GM13977 (cell line): ENCODE measurements at regions not wholly inside any gene's neighbourhood (a gene's known extent, or its start where the extent isn't known, plus 50 kb on each side); places are given as distances from the start of the nearest gene placed in this dataset.

Experiments
- DNase-seq: peaks from one replicate; pipeline ENCODE4 v3.0.0; 2012; ENCODE audit warnings: low spot score
- in situ Hi-C: fragments of 300-500 bp; cut with MboI; formaldehyde crosslinking; loops from one replicate; pipeline ENCODE4 v1.12.0; 2022; ENCODE audit warnings: low sequenced_read_pairs, low pct_unique_long_range_greater_than_20kb, mixed read lengths, inconsistent platforms; ENCODE audit not compliant: unreplicated experiment
- TF ChIP-seq, protein P1 (sequence below): IDR thresholded peaks from 2 replicates; pipeline ENCODE4 v1.5.1; 2012; ENCODE audit warnings: mild to moderate bottlenecking, control low read depth; ENCODE audit not compliant: insufficient read depth; ENCODE audit errors: extremely low read depth, missing control alignments

DNA sequence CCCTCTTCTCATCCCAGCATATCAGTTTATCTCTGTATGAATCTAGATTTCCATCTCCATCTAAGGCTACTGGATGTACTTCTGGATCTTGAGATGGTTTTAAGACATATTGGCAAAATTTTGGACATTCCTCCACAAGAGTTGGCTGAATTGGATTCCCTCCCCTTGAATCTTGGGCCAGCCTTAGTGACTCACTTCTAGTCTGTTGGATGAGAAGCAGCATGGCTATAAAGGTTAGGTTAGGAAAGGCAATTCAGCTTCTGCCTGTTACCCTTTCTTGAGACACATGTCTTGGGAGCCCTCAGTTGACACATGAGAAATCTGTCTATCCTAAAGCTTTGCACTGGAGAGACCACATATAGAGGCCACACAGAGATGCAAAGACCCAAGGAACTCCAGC is 73.0 kb upstream of the PGR start:
- no peak for DNase-seq
- TF ChIP-seq, protein P1, sequence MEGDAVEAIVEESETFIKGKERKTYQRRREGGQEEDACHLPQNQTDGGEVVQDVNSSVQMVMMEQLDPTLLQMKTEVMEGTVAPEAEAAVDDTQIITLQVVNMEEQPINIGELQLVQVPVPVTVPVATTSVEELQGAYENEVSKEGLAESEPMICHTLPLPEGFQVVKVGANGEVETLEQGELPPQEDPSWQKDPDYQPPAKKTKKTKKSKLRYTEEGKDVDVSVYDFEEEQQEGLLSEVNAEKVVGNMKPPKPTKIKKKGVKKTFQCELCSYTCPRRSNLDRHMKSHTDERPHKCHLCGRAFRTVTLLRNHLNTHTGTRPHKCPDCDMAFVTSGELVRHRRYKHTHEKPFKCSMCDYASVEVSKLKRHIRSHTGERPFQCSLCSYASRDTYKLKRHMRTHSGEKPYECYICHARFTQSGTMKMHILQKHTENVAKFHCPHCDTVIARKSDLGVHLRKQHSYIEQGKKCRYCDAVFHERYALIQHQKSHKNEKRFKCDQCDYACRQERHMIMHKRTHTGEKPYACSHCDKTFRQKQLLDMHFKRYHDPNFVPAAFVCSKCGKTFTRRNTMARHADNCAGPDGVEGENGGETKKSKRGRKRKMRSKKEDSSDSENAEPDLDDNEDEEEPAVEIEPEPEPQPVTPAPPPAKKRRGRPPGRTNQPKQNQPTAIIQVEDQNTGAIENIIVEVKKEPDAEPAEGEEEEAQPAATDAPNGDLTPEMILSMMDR, result no peak
- in situ Hi-C loops, result no loop called here

DNA sequence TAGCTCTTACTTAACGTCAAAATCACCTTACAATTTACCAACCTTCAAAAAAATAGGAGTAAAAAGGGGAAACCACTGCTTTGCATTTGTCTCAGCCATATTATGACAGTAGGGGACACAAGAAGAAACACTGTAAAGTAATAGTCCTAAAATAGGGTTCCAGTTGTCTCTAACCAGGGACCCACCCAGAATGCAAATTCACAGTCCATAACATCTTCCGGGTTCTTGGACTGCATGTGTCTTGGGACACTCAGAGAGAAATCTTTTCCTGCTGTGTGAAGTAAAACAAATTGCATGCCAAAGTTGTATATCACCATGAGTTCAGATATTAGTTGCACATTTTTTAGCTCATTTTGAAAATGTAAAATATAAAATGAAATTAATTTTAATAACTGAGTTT is 69.8 kb upstream of the PGR start:
- DNase-seq, result no peak
- in situ Hi-C loops, result no loop called here
- TF ChIP-seq, protein P1, result no peak

DNA sequence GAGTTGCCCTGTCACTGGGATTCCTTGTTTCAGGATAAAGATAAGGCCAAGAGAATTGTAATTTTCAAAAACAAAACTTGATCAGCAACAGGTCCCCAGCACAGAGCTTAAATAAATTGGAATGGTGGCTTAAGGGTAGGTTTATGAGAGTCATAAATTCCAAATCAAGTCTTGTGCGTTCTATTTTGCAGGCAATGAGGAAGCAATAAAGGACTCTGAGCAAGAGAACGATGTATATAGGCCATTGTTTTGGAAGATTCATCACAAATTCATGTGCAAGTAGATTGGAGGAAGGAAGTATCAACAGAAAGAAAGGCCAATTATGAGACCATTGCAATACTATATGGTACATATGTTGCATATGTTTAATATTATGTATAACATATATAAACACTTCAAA is 65.7 kb upstream of the PGR start:
- DNase-seq, result no peak
- TF ChIP-seq, protein P1, result no peak
- in situ Hi-C loops, result no loop called here

DNA sequence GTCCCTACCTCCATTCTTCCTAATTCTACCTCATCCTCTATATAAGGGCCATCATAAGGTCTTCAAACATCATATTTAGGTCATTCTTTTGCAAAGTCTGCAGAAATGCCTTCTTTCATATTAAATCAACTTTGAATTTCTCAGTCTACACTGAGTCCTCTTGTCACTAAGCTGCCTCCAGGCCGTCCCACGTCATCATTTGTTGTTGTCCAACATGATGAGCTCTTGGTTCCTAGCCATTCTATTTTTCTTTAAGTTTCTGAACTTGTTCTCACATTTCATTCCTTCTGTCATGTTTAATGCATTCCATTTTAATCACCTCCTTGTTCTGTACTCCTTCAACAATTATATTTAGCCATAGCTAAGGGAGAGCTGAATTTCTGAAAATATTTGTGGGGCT is 59.2 kb upstream of the PGR start:
- TF ChIP-seq, protein P1, result no peak
- in situ Hi-C loops, result no loop called here
- DNase-seq, result no peak

DNA sequence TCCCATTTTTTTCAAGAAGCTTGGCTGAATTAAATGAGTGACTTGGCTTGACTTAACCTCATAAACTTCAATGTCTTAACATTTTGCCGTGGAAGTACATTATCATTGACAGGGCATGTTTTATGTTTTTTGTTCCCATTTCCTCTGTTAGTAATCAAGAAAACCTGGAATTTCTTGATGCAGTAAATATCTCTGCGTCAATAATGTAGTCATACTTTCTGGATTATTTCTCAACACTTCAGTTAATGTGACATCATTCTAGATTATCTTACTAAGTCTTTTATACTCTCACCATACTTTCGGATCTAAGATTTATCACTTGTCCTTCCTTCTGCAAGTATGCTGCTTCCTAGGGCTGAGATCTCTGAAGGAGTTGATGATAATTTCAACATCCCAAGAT is 58.6 kb upstream of the PGR start:
- no peak for DNase-seq
- TF ChIP-seq, protein P1, result no peak
- in situ Hi-C loops, result no loop called here

DNA sequence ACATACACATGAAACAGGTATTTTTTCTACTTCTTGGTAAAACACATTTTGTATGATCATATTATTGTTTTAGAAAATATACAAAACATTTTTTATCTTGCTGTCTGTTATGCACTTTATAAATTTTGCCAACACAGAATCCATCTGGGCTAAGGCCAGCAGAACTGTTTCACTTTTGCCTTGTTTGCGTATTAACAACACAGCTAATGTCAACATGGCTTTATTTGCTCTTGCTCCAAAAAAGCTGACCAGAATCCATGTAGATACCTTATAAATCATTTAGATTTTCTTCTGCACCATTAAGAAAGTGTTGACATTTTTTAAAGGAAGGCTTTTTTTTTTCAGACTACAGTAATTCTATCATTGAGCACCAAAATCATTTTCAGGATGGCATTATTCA is 58.1 kb upstream of the PGR start:
- TF ChIP-seq, protein P1, result no peak
- DNase-seq, result no peak
- in situ Hi-C loops, result no loop called here

DNA sequence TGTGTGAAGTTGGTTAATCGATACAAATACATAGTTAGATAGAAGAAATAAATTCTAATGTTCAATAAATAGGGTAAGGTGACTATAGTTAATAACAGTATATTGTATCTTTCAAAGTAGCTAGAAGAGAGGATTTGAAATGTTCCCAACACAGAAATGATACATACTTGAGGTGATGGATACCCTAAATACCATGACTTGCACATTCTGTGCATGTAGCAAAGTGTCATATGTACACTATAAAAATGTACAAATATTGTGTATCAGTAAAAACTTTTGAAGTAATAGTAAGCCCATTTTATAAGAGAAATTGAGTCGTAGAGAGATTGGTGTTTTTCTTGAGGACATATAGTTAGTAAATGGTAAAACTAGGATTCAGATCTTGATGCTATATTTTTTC is 56.4 kb upstream of the PGR start:
- DNase-seq, result no peak
- in situ Hi-C loops, result no loop called here
- TF ChIP-seq, protein P1, result no peak
